HG03469 (cell line): ENCODE measurements at regions not wholly inside any gene's neighbourhood (a gene's known extent, or its start where the extent isn't known, plus 50 kb on each side); places are given as distances from the start of the nearest gene placed in this dataset.
"Not testable (repeated sequence)": the region's sequence is repeated elsewhere in the genome, so short reads cannot be mapped to it uniquely, and the experiment has no call there.

Experiments used
- ATAC-seq: cut with Tn5 transposase; IDR thresholded peaks from one replicate; pipeline ENCODE4 v1.9.1; 2021; ENCODE audit warnings: mild to moderate bottlenecking, moderate library complexity, moderate number of reproducible peaks; ENCODE audit not compliant: unreplicated experiment

DNA sequence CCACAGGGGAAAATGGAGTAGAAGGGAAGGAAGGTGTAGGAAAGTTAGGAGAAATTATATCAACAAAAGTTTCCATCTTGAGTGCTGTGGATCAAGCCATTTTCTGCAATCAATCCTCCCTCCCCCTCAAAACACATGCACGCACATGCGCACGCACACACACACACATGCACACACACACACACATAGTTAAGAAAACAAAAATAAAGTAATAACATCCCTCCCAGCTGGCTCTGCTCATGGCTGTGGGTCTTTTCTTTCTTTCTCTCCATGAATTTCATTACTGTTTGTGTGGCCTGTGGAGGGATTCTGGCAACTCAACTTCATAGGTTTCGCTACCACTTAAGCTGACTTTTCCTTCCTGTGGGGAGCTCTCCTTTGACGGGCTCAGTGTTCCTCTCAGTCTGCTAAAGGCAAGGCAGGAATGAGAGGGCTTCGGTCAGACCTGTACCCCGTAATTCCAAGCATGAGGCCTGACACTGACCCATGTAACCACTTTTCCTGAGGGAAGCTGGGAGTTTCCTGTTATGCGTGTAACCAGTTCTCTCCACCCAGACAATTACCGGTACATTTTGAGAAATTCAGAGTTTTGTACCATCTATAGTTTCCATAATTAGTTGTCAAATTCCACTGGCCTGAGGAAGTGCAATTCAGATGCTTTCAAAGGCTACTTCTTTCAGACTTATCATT lies 79.8 kb downstream of the ZNF92 start:
- no peak for ATAC-seq

DNA sequence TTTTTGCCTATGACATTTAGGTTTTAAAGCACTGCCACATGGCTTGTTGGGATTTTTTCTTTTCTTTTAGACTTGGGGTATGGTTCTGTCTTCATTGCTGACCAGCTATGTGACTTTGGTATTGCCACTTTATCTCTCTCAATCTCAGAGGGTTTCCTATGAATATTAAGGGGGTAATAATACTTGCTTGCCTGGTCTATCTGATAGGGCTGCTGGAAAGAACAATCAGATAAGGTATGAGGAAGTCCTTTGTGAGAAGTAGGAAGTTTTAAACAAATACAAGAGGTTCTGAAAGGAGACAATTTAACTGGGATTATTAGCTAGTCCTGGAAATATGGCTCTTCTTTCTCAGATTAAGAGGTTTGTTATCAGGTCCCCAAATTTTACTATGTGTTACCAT lies 80.8 kb downstream of the ZNF92 start:
- ATAC-seq, result no peak

DNA sequence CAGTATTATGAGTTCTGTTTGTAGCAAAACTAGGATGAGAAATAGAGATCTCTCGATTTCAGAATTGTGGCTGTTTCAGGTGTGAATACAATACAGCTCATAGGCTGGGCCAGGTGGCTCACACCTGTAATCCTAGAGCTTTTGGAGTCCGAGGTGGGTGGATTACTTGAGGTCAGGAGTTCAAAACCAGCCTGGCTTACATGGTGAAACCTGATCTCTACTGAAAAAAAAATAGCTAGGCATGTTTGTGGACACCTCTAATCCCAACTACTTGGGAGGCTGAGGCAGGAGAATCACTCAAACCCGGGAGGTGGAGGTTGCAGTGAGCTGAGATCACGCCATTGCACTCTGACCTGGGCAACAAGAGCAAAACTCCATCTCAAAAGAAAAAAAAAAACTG lies 81.4 kb downstream of the ZNF92 start:
- ATAC-seq, result not testable (repeated sequence)

DNA sequence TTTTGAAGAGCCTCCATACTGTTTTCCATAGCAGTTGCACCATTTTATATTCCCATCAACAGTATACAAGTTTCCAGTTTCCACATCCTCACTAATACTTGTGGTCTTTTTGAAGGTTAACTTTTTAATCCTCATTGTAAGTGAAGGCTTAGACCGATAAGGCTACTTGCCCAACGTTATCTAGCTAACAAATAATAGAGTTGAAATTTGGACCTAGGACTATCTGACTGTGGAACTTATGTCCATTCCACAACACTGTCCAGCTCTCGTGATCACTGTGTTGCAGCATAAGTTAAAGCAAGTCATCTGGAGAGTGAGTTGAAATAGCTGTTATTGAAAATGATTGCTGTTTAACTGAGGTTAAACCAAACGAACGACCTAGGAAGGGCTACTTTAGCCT lies 84.0 kb downstream of the ZNF92 start:
- ATAC-seq, result no peak

DNA sequence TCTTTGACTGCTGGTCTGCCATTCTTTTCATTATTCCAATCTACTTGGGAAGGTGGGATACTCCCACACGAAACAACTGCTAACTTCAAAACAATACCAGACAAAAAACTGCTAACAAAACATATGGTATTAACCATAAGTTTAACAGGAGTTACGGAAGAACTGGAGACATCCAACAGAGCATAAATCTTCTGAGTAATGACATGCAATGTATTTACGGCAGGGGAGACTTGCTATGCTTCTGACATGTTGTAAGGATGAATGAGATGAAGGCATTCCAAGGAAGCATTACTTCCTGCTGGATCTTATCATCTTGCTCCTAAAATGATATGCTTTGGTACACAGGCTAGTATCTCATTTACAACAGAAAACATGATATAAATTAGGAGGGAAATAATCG lies 85.8 kb downstream of the ZNF92 start:
- ATAC-seq, result no peak

DNA sequence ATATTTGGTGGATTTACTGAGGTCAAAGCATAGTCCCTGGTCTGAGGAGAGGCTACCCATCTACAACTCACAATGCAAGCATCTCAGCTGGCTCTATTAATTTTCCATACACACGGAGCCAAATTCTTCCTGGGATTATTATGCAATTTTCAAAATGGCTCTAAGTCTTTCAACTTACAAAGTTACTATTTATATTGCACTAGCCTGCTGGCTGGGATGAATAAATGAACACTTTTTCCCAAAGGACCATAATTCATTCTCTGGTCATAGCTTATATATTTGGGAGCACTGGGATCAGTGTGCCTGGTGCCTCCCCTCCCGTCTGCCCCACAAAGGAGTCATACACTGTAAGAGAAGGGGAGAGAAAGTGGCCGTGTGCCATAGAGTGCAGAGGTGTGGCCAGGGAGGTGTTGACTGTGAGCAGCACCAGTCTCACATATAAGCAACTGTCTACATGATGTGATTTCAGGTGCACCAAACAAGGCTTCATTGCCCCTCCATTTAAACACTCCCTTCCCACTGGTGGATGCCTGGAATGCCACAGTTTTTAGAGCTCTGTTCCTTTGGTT lies 88.6 kb downstream of the ZNF92 start:
- no peak for ATAC-seq

DNA sequence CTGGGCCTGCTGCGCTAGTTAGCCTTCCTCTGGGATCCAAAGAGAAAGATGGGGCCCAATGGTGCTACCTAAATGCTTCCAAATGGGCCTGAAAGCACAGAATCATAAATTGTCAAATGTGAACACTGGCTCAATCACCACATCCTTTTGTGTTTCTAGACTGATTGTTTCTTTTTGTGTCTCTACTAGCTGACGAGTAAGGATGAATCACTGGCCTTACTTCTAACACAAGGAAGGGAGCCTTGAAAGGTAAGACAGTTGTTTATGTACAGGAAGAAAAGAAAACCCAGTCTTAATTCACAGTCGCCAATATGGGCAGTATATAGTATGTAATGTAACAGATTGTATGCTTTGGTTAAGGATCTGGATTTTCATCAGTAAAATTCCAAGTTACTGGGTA lies 89.5 kb downstream of the ZNF92 start:
- ATAC-seq, result no peak

DNA sequence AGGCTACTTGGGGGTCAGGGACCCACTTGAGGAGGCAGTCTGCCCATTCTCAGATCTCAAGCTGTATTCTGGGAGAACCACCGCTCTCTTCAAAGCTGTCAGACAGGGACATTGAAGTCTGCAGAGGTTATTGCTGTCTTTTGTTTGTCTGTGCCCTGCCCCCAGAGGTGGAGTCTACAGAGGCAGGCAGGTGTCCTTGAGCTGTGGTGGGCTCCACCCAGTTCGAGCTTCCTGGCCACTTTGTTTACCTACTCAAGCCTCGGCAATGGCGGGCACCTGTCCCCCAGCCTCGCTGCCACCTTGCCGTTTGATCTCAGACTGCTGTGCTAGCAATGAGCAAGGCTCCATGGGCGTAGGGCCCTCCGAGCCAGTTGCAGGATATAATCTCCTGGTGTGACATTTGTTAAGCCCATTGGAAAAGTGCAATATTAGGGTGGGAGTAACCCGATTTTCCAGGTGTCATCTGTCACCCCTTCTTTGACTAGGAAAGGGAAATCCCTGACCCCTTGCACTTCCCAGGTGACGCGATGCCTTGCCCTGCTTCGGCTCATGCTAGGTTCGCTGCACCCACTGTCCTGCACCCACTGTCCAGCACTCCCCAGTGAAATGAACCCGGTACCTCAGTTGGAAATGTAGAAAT lies 96.4 kb downstream of the ZNF92 start:
- ATAC-seq, result not testable (repeated sequence)

DNA sequence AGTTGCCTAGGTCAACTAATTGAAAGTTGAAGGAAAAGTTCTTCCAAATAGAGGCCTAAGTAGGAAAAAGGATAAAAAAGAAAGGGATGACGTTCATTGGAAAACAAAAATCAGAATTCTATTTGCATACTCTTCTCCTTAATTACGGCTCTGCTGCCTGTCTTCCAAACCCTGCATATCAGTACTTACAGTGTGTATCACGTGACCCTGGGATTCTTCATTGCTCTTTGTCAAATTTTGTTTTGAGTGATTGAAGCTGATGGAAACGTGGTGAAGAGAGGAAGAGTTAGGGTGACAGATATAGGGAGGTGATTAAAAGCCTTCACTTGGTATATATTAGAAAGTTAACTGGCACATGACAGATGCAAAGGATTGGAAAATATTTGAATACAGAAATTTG lies 97.9 kb downstream of the ZNF92 start:
- no peak for ATAC-seq

DNA sequence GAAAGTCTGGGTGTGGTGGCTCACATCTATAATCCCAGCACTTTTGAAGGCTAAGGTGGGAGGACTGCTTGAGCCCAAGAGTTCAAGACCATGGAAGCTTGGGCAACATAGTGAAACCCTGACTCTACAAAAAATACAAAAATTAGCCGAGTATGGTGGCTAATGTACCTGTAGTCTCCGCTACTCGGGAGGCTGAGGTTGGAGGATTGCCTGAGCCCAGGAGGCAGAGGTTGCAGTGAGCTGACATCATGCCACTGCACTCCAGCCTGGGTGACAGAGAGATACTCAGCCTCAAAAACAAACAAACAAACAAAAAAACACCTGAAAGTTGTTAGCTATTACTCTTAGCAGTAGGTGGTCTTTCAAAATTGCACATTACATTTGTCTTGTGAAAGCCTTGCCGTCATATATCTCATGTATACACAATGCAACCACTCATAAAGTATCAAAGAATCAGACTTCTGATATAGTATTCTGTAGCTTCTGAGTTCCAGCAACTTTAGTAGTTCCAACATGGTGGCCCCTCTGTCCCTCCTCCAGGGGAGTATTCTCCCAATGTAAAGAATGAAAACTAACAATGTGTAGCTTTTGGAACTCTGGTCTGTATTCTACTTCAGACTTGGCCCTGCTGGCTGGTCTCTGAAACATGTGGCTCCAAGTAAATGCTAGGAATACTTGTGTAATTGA lies 101.5 kb downstream of the ZNF92 start:
- ATAC-seq, result no peak

DNA sequence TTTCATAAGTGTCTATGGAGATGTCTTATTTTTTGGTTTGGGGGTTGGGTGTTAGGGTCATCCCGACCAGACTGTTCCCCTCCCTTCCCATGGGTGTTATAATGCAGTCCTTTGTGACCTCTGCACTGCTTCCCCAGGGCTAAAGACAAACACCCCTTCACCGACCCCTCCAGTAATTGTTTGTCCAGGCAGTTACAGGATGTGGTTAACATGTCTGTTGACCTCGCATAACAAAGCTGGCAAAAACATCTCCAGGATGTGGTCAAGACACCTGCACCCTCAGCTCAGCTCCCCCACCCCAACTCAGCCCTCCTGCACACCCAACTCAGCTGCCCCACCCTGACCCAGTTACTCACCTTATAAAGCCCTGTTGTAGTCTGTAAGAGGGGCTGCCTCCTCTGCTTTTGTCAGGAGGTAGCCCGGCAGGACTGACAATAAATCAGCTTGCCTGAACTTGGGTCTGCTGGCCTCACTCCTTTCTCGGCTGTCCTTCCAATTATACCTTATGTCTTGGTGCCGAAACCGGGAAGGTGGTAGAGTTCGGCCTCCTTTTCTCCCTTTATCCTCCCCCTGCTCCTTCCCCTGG lies 102.2 kb downstream of the ZNF92 start:
- ATAC-seq, result peak; percentile 84

DNA sequence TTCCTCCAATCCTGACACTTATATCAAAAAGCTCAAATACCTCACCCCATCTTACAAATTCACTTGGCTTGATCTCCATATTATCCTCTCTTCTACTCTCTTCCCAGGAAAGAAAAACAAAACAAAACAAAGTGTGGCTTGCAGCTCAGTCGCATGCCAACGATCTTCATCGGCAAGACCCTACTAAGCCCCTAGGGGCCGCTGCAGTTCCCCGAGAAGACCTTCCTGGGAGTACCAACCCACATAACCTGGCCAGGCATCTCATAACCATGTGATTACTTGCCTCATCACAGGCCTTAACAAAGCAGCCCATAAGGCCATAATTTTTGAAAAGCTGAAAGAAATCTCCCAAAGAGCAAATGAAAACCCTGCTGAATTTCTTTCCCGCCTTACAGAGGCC lies 103.7 kb downstream of the ZNF92 start:
- ATAC-seq, result no peak

DNA sequence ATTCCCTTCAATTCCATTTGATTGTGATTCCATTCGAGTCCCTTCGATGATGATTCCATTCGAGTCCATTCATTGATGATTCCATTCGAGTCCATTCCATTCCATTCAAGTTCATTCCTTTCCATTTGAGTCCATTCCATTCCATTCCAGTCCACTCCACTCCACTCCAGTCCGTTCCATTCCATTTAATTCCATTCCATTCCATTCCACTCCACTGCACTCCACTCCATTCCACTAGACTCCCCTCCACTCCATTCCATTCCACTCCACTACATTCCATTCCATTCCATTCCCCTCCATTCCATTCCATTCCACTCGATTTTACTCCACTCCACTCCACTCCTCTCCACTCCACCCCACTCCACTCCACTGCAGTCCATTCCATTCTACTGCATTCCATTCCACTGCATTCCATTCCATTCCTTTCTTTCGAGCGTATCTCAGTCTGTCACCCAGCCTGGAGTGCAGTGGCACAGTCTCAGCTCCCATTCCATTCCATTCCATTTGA lies 115.7 kb downstream of the ZNF92 start:
- no peak for ATAC-seq

DNA sequence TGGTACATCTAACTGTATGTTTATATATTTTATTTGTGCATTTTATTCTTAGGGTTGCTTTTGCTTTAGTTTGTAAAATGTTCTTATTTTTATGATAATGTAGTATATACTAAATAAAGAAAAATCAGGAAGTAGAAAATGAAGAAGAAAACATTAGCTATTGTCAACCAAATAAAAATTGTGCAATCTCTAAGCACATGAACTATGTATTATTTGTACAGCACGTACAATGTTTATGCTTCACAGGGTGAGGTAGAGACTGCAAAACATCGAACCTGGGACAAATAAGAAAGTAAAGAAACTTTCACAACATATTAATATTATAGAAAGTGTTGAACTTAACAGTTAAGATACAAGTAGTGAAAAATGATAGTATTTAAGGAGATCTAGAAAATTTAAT lies 123.0 kb downstream of the ZNF92 start:
- ATAC-seq, result not testable (repeated sequence)

DNA sequence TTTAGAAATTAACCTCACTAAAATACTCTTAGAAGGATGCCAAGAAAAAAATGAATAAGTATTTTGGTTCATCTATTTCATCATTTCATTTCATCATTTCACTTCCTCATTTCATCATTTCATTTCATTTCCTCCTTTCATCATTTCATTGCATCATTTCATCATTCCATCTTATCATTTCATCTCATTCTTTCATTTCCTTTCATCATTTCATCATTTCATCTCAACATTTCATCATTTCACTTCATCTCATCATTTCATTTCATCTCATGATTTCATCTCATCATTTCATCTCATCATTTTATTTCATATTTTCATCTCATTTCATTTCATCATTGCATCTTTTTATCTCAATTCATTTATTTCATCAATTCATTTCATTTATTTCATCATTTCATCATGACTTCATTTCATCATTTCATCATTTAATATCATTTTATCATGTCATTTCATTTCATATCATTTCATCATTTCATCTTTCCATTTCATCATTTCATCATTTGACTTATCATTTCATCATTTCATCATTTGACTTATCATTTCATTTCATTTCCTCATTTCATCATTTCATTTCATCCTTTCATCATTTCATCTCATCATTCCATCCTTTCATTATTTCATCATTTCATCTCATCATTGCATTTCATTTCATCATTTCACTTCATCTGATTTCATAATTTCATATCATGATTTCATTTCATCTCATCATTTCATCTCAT lies 129.9 kb downstream of the ZNF92 start:
- ATAC-seq, result no peak

DNA sequence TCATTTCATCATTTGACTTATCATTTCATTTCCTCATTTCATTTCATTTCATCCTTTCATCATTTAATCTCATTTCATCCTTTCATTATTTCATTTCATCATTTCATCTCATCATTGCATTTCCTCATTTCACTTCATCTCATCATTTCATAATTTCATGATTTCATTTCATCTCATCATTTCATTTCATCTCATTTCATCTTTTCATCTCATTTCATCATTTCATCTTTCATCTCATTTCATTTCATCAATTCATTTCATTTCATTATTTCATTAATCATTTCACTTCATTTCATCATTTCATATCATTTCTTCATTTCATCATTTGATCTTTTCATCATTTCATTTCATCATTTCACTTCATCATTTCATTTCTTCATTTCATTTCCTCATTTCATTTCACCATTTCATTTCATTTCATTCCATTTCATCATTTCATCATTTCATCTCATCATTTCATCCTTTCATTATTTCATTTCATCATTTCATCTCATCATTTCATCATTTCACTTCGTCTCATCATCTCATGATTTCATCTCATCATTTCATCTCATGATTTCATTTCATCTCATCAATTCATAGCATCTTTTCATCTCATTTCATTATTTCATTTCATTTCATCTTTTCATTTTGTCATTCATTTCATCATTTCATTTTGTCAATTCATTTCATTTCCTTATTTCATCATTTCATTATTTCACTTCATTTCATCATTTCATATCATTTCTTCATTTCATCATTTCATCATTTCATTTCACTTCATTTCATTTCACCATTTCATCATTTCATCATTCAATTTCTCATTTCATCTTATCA lies 131.1 kb downstream of the ZNF92 start:
- not testable (repeated sequence) for ATAC-seq

DNA sequence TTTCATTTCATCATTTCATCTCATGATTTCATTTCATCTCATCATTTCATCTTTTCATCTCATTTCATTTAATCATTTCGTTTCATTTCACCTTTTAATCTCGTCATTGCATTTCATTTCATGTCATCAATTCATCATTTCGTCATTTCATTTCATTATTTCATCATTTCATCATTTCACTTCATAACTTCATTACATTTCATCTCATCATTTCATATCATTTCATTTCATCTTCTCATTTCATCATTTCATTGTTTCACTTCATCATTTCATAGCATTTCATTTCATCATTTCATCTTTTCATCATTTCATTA lies 131.6 kb downstream of the ZNF92 start:
- ATAC-seq, result not testable (repeated sequence)

DNA sequence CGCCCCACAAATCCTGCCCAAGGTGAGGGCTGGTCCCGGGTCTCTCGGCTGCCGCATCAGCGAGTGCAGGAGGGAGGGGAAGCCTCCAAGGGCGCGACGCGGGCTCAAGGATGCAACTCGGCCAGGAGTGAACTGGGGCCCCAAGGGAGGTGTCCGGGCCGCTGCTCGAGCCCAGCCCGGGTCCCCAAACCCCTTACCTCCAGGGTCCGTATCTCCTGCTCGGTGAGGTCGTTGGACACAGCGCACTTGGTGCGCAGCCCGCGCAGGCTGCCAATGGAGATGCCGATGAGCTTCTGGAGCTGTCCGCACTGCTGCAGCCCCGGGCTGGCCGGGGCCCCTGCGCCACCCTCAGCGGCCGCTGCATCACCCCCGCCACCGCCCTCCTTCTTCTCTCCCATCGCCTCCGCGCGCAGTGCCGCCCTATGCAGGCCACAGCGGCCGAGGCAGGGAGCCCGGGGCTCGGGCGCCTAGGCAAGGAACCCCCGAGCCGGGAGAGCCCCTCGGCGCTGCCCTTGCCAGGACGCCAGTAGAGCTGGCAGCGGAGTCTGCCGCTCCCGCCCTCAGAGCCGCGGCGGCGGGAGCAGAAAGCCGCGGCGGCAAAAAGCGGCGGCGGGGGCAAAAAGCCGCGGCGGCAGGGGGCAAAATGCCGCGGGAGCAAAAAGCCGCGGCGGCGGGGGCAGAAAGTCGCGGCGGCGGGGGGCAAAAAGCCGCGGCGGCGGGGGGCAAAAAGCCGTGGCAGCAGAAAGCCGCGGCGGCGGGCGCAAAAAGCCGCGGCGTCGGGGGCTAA lies 135.1 kb downstream of the ZNF92 start:
- not testable (repeated sequence) for ATAC-seq
